H1 (cell line): ENCODE measurements at regions not wholly inside any gene's neighbourhood (a gene's known extent, or its start where the extent isn't known, plus 50 kb on each side); places are given as distances from the start of the nearest gene placed in this dataset.

ENCODE experiments used
- CTCF ChIA-PET: fragments of 300-600 bp; sonication (Branson Sonifier 250); formaldehyde crosslinking; loops from one replicate; lab custom pipeline; 2021; ENCODE audit not compliant: partially characterized antibody; lab: Charles Lee
- POLR2A ChIA-PET: fragments of 300-600 bp; sonication (Branson Sonifier 250); formaldehyde crosslinking; loops from one replicate; lab custom pipeline; 2021; ENCODE audit warnings: inconsistent platforms; ENCODE audit not compliant: partially characterized antibody; lab: Charles Lee
- DNase-seq, 2 experiments: peaks; one replicate each; pipeline versions ENCODE4 v3.0.0 to v3.0.0-alpha.2; 2010 to 2022; ENCODE audit warnings: low spot score in 2 of 2, low read depth in 1 of 2, mixed read lengths in 1 of 2
- FAIRE-seq: peaks from 2 replicates; lab custom pipeline; 2011; peaks lifted over from hg19 to GRCh38; lab: Jason Lieb, UNC
- H2AFZ ChIP-seq: 2 replicates; pipeline ENCODE4 v1.8.1; 2012; ENCODE audit warnings: low read length, inconsistent platforms
- H2AK5ac ChIP-seq: 2 replicates; pipeline ENCODE4 v1.6.1; 2013; ENCODE audit warnings: low read depth, low read length
- H2BK120ac ChIP-seq: replicated peaks from 2 replicates; pipeline ENCODE3; 2013; ENCODE audit warnings: low read depth, low read length, inconsistent platforms
- H2BK12ac ChIP-seq: 2 replicates; pipeline ENCODE4 v1.6.1; 2013; ENCODE audit warnings: low read depth, low read length
- H2BK15ac ChIP-seq: 2 replicates; pipeline ENCODE4 v1.6.1; 2013; ENCODE audit warnings: low read length
- H2BK20ac ChIP-seq: 2 replicates; pipeline ENCODE4 v1.6.1; 2013; ENCODE audit warnings: low read length
- H2BK5ac ChIP-seq: 2 replicates; pipeline ENCODE4 v1.6.1; 2013; ENCODE audit warnings: low read depth, low read length
- H3K14ac ChIP-seq: 2 replicates; pipeline ENCODE4 v1.6.1; 2013; ENCODE audit warnings: inconsistent platforms; ENCODE audit not compliant: insufficient read length
- H3K18ac ChIP-seq: 2 replicates; pipeline ENCODE4 v1.6.1; 2013; ENCODE audit warnings: low read length; ENCODE audit errors: extremely low read depth
- H3K23ac ChIP-seq: 2 replicates; pipeline ENCODE4 v1.6.1; 2013; ENCODE audit warnings: inconsistent platforms; ENCODE audit not compliant: insufficient read length
- H3K23me2 ChIP-seq: 2 replicates; pipeline ENCODE4 v1.6.1; 2013; ENCODE audit warnings: low read depth, low read length
- H3K27ac ChIP-seq: 2 replicates; pipeline ENCODE4 v1.6.1; 2011; ENCODE audit warnings: low read depth, low read length, inconsistent platforms
- H3K27me3 ChIP-seq, 4 experiments: replicated peaks in 1 of 4; 1 replicate in 1 of 4; 2 replicates in 3 of 4; pipeline versions ENCODE4 v1.6.1 to v1.8.1; 2011 to 2013; ENCODE audit warnings: low read length in 3 of 4, mild to moderate bottlenecking in 3 of 4, inconsistent platforms in 2 of 4, mixed read lengths in 2 of 4, moderate library complexity in 1 of 4; ENCODE audit not compliant: control insufficient read depth in 3 of 4, insufficient read depth in 3 of 4; ENCODE audit errors: extremely low read depth in 1 of 4
- H3K36me3 ChIP-seq, 4 experiments: 2 replicates each; pipeline versions ENCODE4 v1.6.1 to v1.8.1; 2011 to 2013; ENCODE audit warnings: mild to moderate bottlenecking in 4 of 4, low read length in 3 of 4, moderate library complexity in 2 of 4, control low read depth in 1 of 4, inconsistent platforms in 1 of 4; ENCODE audit not compliant: insufficient read depth in 4 of 4, control insufficient read depth in 2 of 4
- H3K4ac ChIP-seq: replicated peaks from 2 replicates; pipeline ENCODE3; 2013; ENCODE audit warnings: low read length, low read depth, mixed read lengths, inconsistent platforms; ENCODE audit not compliant: insufficient read length
- H3K4me1 ChIP-seq, 4 experiments: replicated peaks in 1 of 4; 1 replicate in 1 of 4; 2 replicates in 3 of 4; pipeline versions ENCODE4 v1.6.1 to v1.8.1; 2011 to 2013; ENCODE audit warnings: low read length in 3 of 4, inconsistent platforms in 2 of 4, mixed read lengths in 1 of 4; ENCODE audit not compliant: insufficient read depth in 4 of 4, control insufficient read depth in 3 of 4
- H3K4me2 ChIP-seq, 2 experiments: 2 replicates each; pipeline versions ENCODE4 v1.6.1 to v1.8.1; 2011 to 2013; ENCODE audit warnings: low read depth in 2 of 2, low read length in 2 of 2, control low read depth in 1 of 2, inconsistent platforms in 1 of 2, mild to moderate bottlenecking in 1 of 2; ENCODE audit not compliant: insufficient read depth in 1 of 2
- H3K4me3 ChIP-seq, 4 experiments: fragments of 200-600, 300-600 bp in 1 of 4; sonication (generic), shearing (Covaris generic), sonication (Bioruptor Twin) in 1 of 4; 2 replicates each; pipeline versions ENCODE4 v1.5.1 to v1.8.1; 2011 to 2016; ENCODE audit warnings: low read length in 4 of 4, low read depth in 3 of 4, control low read depth in 2 of 4, inconsistent platforms in 2 of 4, mild to moderate bottlenecking in 2 of 4, mixed read lengths in 1 of 4, moderate library complexity in 1 of 4; ENCODE audit not compliant: insufficient read depth in 2 of 4; ENCODE audit errors: extremely low read depth in 1 of 4
- H3K56ac ChIP-seq: replicated peaks from 2 replicates; pipeline ENCODE3; 2013; ENCODE audit warnings: low read depth, mild to moderate bottlenecking, mixed read lengths, low read length, inconsistent platforms; ENCODE audit not compliant: insufficient read length
- H3K79me1 ChIP-seq: 2 replicates; pipeline ENCODE4 v1.6.1; 2013; ENCODE audit warnings: low read depth, low read length, control low read depth
- H3K79me2 ChIP-seq, 2 experiments: 2 replicates each; pipeline versions ENCODE4 v1.6.1 to v1.8.1; 2012 to 2013; ENCODE audit warnings: low read length in 2 of 2, mild to moderate bottlenecking in 2 of 2, inconsistent platforms in 1 of 2; ENCODE audit not compliant: insufficient read depth in 2 of 2, control insufficient read depth in 1 of 2
- H3K9ac ChIP-seq, 4 experiments: replicated peaks in 1 of 4; 1 replicate in 1 of 4; 2 replicates in 3 of 4; pipeline versions ENCODE4 v1.6.1 to v1.8.1; 2011 to 2013; ENCODE audit warnings: low read depth in 3 of 4, low read length in 3 of 4, control low read depth in 2 of 4, mild to moderate bottlenecking in 2 of 4, moderate library complexity in 2 of 4, inconsistent platforms in 1 of 4; ENCODE audit errors: extremely low read depth in 1 of 4
- H3K9me3 ChIP-seq, 2 experiments: 2 replicates each; pipeline versions ENCODE4 v1.6.1 to v1.8.1; 2012 to 2013; ENCODE audit warnings: mild to moderate bottlenecking in 2 of 2, moderate library complexity in 2 of 2, control low read depth in 1 of 2, inconsistent platforms in 1 of 2, low read depth in 1 of 2, low read length in 1 of 2, mixed read lengths in 1 of 2; ENCODE audit not compliant: insufficient read depth in 2 of 2
- H4K20me1 ChIP-seq, 2 experiments: replicated peaks in 1 of 2; 2 replicates each; pipeline versions ENCODE3 to v1.8.1; 2011 to 2013; ENCODE audit warnings: inconsistent platforms in 2 of 2, low read length in 2 of 2, mild to moderate bottlenecking in 1 of 2; ENCODE audit not compliant: insufficient read depth in 2 of 2, control insufficient read depth in 1 of 2
- H4K5ac ChIP-seq: 2 replicates; pipeline ENCODE4 v1.6.1; 2013; ENCODE audit warnings: low read length, low read depth, mixed read lengths, inconsistent platforms; ENCODE audit not compliant: insufficient read length
- H4K8ac ChIP-seq: 2 replicates; pipeline ENCODE4 v1.8.0; 2013; ENCODE audit warnings: mild to moderate bottlenecking, moderate library complexity, low read length, inconsistent platforms; ENCODE audit not compliant: insufficient read depth; ENCODE audit errors: extremely low read depth
- H4K91ac ChIP-seq: replicated peaks from 2 replicates; pipeline ENCODE3; 2013; ENCODE audit warnings: low read length, mixed read lengths, inconsistent platforms; ENCODE audit not compliant: insufficient read length
- CBX5 ChIP-seq: fragments of 300-800, 300-1000 bp; sonication (generic); IDR thresholded peaks from 2 replicates; pipeline ENCODE4 v1.7.1; 2016; ENCODE audit warnings: antibody characterized with exemption, low read length, low read depth
- CTCF ChIP-seq, 3 experiments: IDR thresholded peaks; 1 replicate in 2 of 3; 2 replicates in 1 of 3; pipeline versions ENCODE4 v1.5.1 to v1.6.1; 2011; ENCODE audit warnings: low read length in 3 of 3, mild to moderate bottlenecking in 3 of 3, inconsistent platforms in 2 of 3, low read depth in 1 of 3, moderate library complexity in 1 of 3; ENCODE audit not compliant: insufficient read depth in 1 of 3; ENCODE audit errors: control extremely low read depth in 1 of 3
- SP4 ChIP-seq: IDR thresholded peaks from 2 replicates; pipeline ENCODE4 v1.6.1; 2012; ENCODE audit warnings: low read length, inconsistent platforms
- TEAD4 ChIP-seq: IDR thresholded peaks from 2 replicates; pipeline ENCODE4 v1.6.1; 2012; ENCODE audit warnings: low read depth, low read length, inconsistent platforms, mixed read lengths
- WGBS, 2 experiments: shearing (Covaris generic) in 1 of 2; methylation state at CpG; one replicate each; pipeline versions ENCODE4 v1.1.6 to v1.1.7; 2013 to 2015; ENCODE audit warnings: low lambda C conversion rate in 2 of 2, mixed read lengths in 2 of 2, inconsistent platforms in 1 of 2, low coverage in 1 of 2, missing lambda C conversion rate in 1 of 2; ENCODE audit not compliant: insufficient replicate concordance in 2 of 2, insufficient coverage in 1 of 2, insufficient read length in 1 of 2; ENCODE audit errors: extremely low coverage in 1 of 2, missing lambda C conversion rate in 1 of 2; 5-methylcytosine and 5-hydroxymethylcytosine counted together

GRCh38 chr9:73494894-73495293 lies 343.2 kb downstream of the ANXA1 start:
- FAIRE-seq (no peak), DNase-seq (no peak)
- ChIA-PET CTCF (interaction anchor here (1.0 kb wide), 1 partner anchor 294 kb away, joined by 3 read pairs; no protein-coding TSS in a partner anchor), POLR2A (no interaction called here)
- Histone ChIP-seq H3K9ac (no peak overlapping the region), H4K8ac (no peak overlapping the region), H3K79me1 (no peaks in the 10 kb centered on the region), H3K14ac (no peak overlapping the region), H3K4me2 (no peak overlapping the region), H3K9me3 (no peaks in the 10 kb centered on the region), H3K36me3 (no peaks in the 10 kb centered on the region), H4K5ac (no peak overlapping the region), H3K27ac (no peak overlapping the region), H4K91ac (no peak overlapping the region), H3K27me3 (no peaks in the 10 kb centered on the region), H2BK12ac (no peak overlapping the region), H3K4ac (no peak overlapping the region), H3K4me1 (no peaks in the 10 kb centered on the region), H3K56ac (no peak overlapping the region), H3K23me2 (no peaks in the 10 kb centered on the region), H2AFZ (no peak overlapping the region), H3K18ac (no peak overlapping the region), H3K79me2 (no peaks in the 10 kb centered on the region), H2BK20ac (no peak overlapping the region), H2BK15ac (no peak overlapping the region), H3K4me3 (no peak overlapping the region), H2BK120ac (no peak overlapping the region), H2BK5ac (no peak overlapping the region), H2AK5ac (no peak overlapping the region), H4K20me1 (no peaks in the 10 kb centered on the region), H3K23ac (no peak overlapping the region)
- TF ChIP-seq CTCF (IDR thresholded peaks at IDR 0.05; ENCODE audit: control extremely low read depth in 1 of 3, insufficient read depth in 1 of 3, low read depth in 1 of 3, low read length in 3 of 3) (no peak), TEAD4 (no peak), SP4 (no peak), CBX5 (no peak)
- 88% methylated on average over 5 of the region's 5 CpGs; no CpG with 5 or more reads in 1 of the 2 experiments for WGBS, 2 experiments
